HepG2 (cell line): ENCODE measurements at regions not wholly inside any gene's neighbourhood (a gene's known extent, or its start where the extent isn't known, plus 50 kb on each side); places are given as distances from the start of the nearest gene placed in this dataset.
A peak's percentile ranks its signal among the peaks of the same experiment; 100 is the strongest.
"Not testable (repeated sequence)": the region's sequence is repeated elsewhere in the genome, so short reads cannot be mapped to it uniquely, and the experiment has no call there.

Experiments
- ATAC-seq: fragments of 200-7000 bp; cut with Tn5 transposase; 3 replicates; pipeline ENCODE4 v1.9.1; 2020; ENCODE audit warnings: mild to moderate bottlenecking, moderate library complexity
- BruUV-seq: library from RNA; stranded (reverse); fragments of 400-500 nt; replicated peaks from 2 replicates; lab custom pipeline; 2021; lab: Mats Ljungman, UMichigan
- CTCF ChIA-PET: fragments of 300-600 bp; formaldehyde crosslinking; extraction: SDS; loops from one replicate; lab custom pipeline; 2021; ENCODE audit warnings: low total read pairs, inconsistent platforms, low intra/inter-chr PET ratio; lab: Yijun Ruan, JAX
- POLR2A ChIA-PET: fragments of 350-600 bp; sonication (Branson Sonifier 250); formaldehyde crosslinking; loops from one replicate; lab custom pipeline; 2020; ENCODE audit warnings: antibody characterized with exemption, inconsistent platforms; lab: Yijun Ruan, JAX
- DNase-seq: peaks from one replicate; pipeline ENCODE4 v3.0.0-alpha.2; 2015; ENCODE audit warnings: low spot score
- FAIRE-seq: peaks from 3 replicates; lab custom pipeline; 2011; peaks lifted over from hg19 to GRCh38; lab: Jason Lieb, UNC
- H2AFZ ChIP-seq: one replicate; pipeline ENCODE4 v1.6.1; 2011; ENCODE audit warnings: low read length, inconsistent platforms
- H3K27ac ChIP-seq: fragments of 300-600 bp; 3 replicates; pipeline ENCODE4 v1.8.0; 2011; ENCODE audit warnings: mixed run types, mild to moderate bottlenecking, mixed read lengths, low read length, inconsistent platforms; ENCODE audit not compliant: insufficient read depth; ENCODE audit errors: extremely low read length
- H3K27me3 ChIP-seq, 2 experiments: fragments of 200-600 bp in 1 of 2; 2 replicates in 1 of 2; 3 replicates in 1 of 2; pipeline versions ENCODE4 v1.6.0 to v1.8.0; 2011; ENCODE audit warnings: low read length in 2 of 2, mild to moderate bottlenecking in 2 of 2, moderate library complexity in 2 of 2, inconsistent platforms in 1 of 2; ENCODE audit not compliant: insufficient read depth in 2 of 2, control insufficient read depth in 1 of 2
- H3K36me3 ChIP-seq, 2 experiments: fragments of 200-600 bp in 1 of 2; replicated peaks in 1 of 2; 2 replicates in 1 of 2; 3 replicates in 1 of 2; pipeline versions ENCODE4 v1.5.1 to v1.8.0; 2011; ENCODE audit warnings: low read length in 2 of 2, inconsistent platforms in 1 of 2; ENCODE audit not compliant: insufficient read depth in 2 of 2, control insufficient read depth in 1 of 2
- H3K4me1 ChIP-seq: 2 replicates; pipeline ENCODE4 v1.5.1; 2012; ENCODE audit warnings: low read length, inconsistent platforms; ENCODE audit not compliant: insufficient read depth
- H3K4me2 ChIP-seq: 2 replicates; pipeline ENCODE4 v1.6.0; 2011; ENCODE audit warnings: low read depth, low read length, inconsistent platforms
- H3K4me3 ChIP-seq, 3 experiments: fragments of 200-600 bp in 1 of 3; sonication (generic), shearing (Covaris generic) in 1 of 3; replicated peaks in 1 of 3; 2 replicates each; pipeline ENCODE4 v1.5.1; 2011 to 2016; ENCODE audit warnings: low read length in 3 of 3, inconsistent platforms in 2 of 3, low read depth in 2 of 3, mild to moderate bottlenecking in 2 of 3, control low read depth in 1 of 3, mixed read lengths in 1 of 3; ENCODE audit not compliant: insufficient read depth in 1 of 3
- H3K79me2 ChIP-seq: one replicate; pipeline ENCODE4 v1.6.1; 2011; ENCODE audit warnings: low read length, inconsistent platforms; ENCODE audit not compliant: insufficient read depth
- H3K9ac ChIP-seq: 2 replicates; pipeline ENCODE4 v1.6.0; 2011; ENCODE audit warnings: mild to moderate bottlenecking, low read depth, low read length, inconsistent platforms; ENCODE audit not compliant: insufficient read depth
- H3K9me3 ChIP-seq: 2 replicates; pipeline ENCODE4 v1.5.1; 2012; ENCODE audit warnings: mild to moderate bottlenecking, low read length
- H4K20me1 ChIP-seq: 2 replicates; pipeline ENCODE4 v1.6.0; 2011; ENCODE audit warnings: inconsistent platforms, mild to moderate bottlenecking, low read length, moderate library complexity; ENCODE audit not compliant: insufficient read depth
- FOXC1 ChIP-seq: sonication (generic); formaldehyde crosslinking; IDR thresholded peaks from 2 replicates; pipeline ENCODE4 v1.8.0; 2022; ENCODE audit warnings: mild to moderate bottlenecking, missing genetic modification reagents, borderline replicate concordance
- HCFC1 ChIP-seq: fragments of 150-350 bp; IDR thresholded peaks from 2 replicates; pipeline ENCODE4 v1.6.1; 2014; ENCODE audit warnings: low read depth, low read length
- MYNN ChIP-seq: sonication (generic); formaldehyde crosslinking; IDR thresholded peaks from 2 replicates; pipeline ENCODE4 v1.4.0; 2020; ENCODE audit warnings: mild to moderate bottlenecking, low read depth, missing genetic modification reagents
- PITX1 ChIP-seq: sonication (generic); formaldehyde crosslinking; IDR thresholded peaks from 2 replicates; pipeline ENCODE4 v1.5.1; 2020; ENCODE audit warnings: mild to moderate bottlenecking, missing genetic modification reagents
- POGZ ChIP-seq: sonication (generic); formaldehyde crosslinking; IDR thresholded peaks from 2 replicates; pipeline ENCODE4 v1.4.0; 2020; ENCODE audit warnings: mild to moderate bottlenecking, missing genetic modification reagents
- TMF1 ChIP-seq: sonication (generic); formaldehyde crosslinking; IDR thresholded peaks from 2 replicates; pipeline ENCODE4 v1.8.1; 2022; ENCODE audit warnings: low read depth, missing genetic modification reagents
- ZFP62 ChIP-seq: sonication (generic); formaldehyde crosslinking; IDR thresholded peaks from 2 replicates; pipeline ENCODE4 v1.4.0; 2020; ENCODE audit warnings: missing genetic modification reagents
- ZNF382 ChIP-seq: sonication (generic); formaldehyde crosslinking; IDR thresholded peaks from 2 replicates; pipeline ENCODE4 v1.5.0; 2020; ENCODE audit warnings: missing genetic modification reagents, mild to moderate bottlenecking, borderline replicate concordance
- ZNF543 ChIP-seq: sonication (generic); formaldehyde crosslinking; IDR thresholded peaks from 2 replicates; pipeline ENCODE4 v1.4.0; 2020; ENCODE audit warnings: mild to moderate bottlenecking, missing genetic modification reagents
- ZNF674 ChIP-seq: sonication (generic); formaldehyde crosslinking; IDR thresholded peaks from 2 replicates; pipeline ENCODE4 v1.5.0; 2020; ENCODE audit warnings: low read depth, mild to moderate bottlenecking, missing genetic modification reagents
- ZNF724P ChIP-seq: sonication (generic); formaldehyde crosslinking; IDR thresholded peaks from 2 replicates; pipeline ENCODE4 v1.8.0; 2022; ENCODE audit warnings: missing genetic modification reagents, borderline replicate concordance
- WGBS: methylation state at CpG from one replicate; pipeline ENCODE4 v1.1.6; 2017; ENCODE audit warnings: low lambda C conversion rate; 5-methylcytosine and 5-hydroxymethylcytosine counted together
- in situ Hi-C: cut with HindIII; loops from 2 replicates; pipeline ENCODE4 v1.10.0; 2017; ENCODE audit warnings: low pct_unique_long_range_greater_than_20kb; ENCODE audit not compliant: extremely low pct_ligation_motif_present
- intact Hi-C: fragments of 100-400 bp; cut with micrococcal nuclease; formaldehyde crosslinking; loops from one replicate; pipeline ENCODE4 v1.10.0; 2022; ENCODE audit not compliant: unreplicated experiment
- TF ChIP-seq, protein P1 (sequence below): sonication (generic); formaldehyde crosslinking; IDR thresholded peaks from 2 replicates; pipeline ENCODE4 v1.9.0; 2021; ENCODE audit warnings: missing genetic modification reagents, borderline replicate concordance
- TF ChIP-seq, protein P2 (sequence below): sonication (generic); formaldehyde crosslinking; IDR thresholded peaks from 2 replicates; pipeline ENCODE4 v1.8.0; 2022; ENCODE audit warnings: mild to moderate bottlenecking, missing genetic modification reagents; ENCODE audit not compliant: insufficient replicate concordance

DNA sequence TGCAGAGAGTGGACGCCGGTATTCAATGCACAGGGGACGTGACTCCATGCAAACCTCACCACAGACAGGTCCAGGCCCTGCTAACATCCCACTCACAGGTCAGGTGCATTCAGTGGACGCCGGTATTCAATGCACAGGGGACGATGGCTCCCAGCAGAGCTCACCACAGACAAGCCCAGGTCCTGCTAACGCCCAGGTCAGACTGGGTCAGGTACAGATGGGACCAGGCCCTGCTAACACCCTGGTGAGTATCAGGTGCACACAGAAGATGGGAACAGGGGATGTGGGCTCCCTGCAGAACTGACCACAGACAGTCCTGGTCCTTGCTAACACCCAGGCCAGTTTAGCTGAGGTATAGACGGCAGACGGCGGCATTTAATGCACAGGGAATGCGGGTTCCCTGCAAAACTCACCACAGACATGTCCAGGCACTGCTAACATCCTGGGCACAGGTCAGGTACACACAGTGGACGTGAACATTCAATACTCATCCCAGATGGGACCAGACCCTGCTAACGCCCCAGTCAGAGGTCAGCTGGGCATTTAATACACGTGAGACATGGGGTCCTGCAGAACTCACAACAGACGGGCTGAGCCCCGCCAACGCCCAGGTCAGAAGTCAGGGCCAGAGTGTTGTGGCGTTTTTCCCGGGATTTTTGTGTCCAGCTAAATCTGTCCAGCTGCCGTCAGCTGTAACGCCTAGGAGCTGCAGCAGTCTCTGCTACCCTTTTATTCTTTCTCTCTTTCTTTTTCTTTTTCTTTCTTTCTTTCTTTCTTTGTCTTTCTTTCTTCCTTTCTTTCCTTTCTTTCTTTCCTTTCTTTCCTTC, 99.2 kb downstream of the SHOX start:
- peaks cover 6% of the 10 kb centered on the region for H3K9me3 ChIP-seq
- no peaks in the 10 kb centered on the region for H3K79me2 ChIP-seq
- no peak overlapping the region for H3K27ac ChIP-seq
- H3K4me3 ChIP-seq = no peak overlapping the region
- H2AFZ ChIP-seq = no peak overlapping the region
- peaks cover 0 to 2% of the 10 kb centered on the region in 2 experiments; a peak in 1 of 5 replicates for H3K27me3 ChIP-seq
- H3K4me1 ChIP-seq = no peaks in the 10 kb centered on the region
- POLR2A ChIA-PET = no interaction called here
- 22% methylated on average over 9 of the region's 21 CpGs for WGBS
- CTCF ChIA-PET = no interaction called here
- no peak overlapping the region for H3K9ac ChIP-seq
- intact Hi-C loops = no loop called here
- TF ChIP-seq, protein P1, sequence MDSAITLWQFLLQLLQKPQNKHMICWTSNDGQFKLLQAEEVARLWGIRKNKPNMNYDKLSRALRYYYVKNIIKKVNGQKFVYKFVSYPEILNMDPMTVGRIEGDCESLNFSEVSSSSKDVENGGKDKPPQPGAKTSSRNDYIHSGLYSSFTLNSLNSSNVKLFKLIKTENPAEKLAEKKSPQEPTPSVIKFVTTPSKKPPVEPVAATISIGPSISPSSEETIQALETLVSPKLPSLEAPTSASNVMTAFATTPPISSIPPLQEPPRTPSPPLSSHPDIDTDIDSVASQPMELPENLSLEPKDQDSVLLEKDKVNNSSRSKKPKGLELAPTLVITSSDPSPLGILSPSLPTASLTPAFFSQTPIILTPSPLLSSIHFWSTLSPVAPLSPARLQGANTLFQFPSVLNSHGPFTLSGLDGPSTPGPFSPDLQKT (CRISPR knock-in tag) = no peak
- TF ChIP-seq TMF1 (no peak), ZNF674 (no peak), FOXC1 (CRISPR knock-in tag) (no peak), POGZ (no peak), ZFP62 (CRISPR knock-in tag) (no peak), PITX1 (CRISPR knock-in tag) (no peak), ZNF543 (no peak), ZNF382 (CRISPR knock-in tag) (no peak), MYNN (no peak), ZNF724P (CRISPR knock-in tag) (no peak), HCFC1 (no peak)
- TF ChIP-seq, protein P2, sequence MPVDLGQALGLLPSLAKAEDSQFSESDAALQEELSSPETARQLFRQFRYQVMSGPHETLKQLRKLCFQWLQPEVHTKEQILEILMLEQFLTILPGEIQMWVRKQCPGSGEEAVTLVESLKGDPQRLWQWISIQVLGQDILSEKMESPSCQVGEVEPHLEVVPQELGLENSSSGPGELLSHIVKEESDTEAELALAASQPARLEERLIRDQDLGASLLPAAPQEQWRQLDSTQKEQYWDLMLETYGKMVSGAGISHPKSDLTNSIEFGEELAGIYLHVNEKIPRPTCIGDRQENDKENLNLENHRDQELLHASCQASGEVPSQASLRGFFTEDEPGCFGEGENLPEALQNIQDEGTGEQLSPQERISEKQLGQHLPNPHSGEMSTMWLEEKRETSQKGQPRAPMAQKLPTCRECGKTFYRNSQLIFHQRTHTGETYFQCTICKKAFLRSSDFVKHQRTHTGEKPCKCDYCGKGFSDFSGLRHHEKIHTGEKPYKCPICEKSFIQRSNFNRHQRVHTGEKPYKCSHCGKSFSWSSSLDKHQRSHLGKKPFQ = no peak
- no peaks in the 10 kb centered on the region for H4K20me1 ChIP-seq
- no peak overlapping the region for H3K4me2 ChIP-seq
- FAIRE-seq = no peak
- H3K36me3 ChIP-seq = no peaks in the 10 kb centered on the region
- in situ Hi-C loops = no loop called here
- ATAC-seq = peak; percentile 37; the same call in 2 of the 3 replicates
- no TSS peak for BruUV-seq
- no peak for DNase-seq

DNA sequence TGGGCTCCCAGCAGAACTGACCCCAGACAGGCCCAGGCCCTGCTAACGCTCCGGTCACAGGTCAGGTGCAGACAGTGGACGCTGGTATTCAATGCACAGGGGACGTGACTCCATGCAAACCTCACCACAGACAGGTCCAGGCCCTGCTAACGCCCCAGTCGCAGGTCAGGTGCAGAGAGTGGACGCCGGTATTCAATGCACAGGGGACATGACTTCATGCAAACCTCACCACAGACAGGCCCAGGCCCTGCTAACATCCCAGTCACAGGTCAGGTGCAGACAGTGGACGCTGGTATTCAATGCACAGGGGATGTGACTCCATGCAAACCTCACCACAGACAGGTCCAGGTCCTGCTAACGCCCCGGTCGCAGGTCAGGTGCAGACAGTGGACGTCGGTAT, 98.5 kb downstream of the SHOX start:
- ATAC-seq, CTCF ChIA-PET, intact Hi-C loops, H2AFZ ChIP-seq, DNase-seq, FAIRE-seq, POLR2A ChIA-PET, H3K36me3 ChIP-seq, H3K9ac ChIP-seq, BruUV-seq, H3K4me1 ChIP-seq, H3K4me3 ChIP-seq, H3K9me3 ChIP-seq, H3K27me3 ChIP-seq, in situ Hi-C loops, H3K4me2 ChIP-seq, H3K79me2 ChIP-seq, H3K27ac ChIP-seq, H4K20me1 ChIP-seq: not testable (repeated sequence)
- WGBS = 60% methylated on average over 1 of the region's 14 CpGs
